ENCODE measurements at regions not wholly inside any gene's neighbourhood (a gene's known extent, or its start where the extent isn't known, plus 50 kb on each side); places are given as distances from the start of the nearest gene placed in this dataset.
"Not testable (repeated sequence)": the region's sequence is repeated elsewhere in the genome, so short reads cannot be mapped to it uniquely, and the experiment has no call there.

- H3K4me3 ChIP-seq (ENCODE audit: insufficient read depth, low read depth, low read length): no peak overlapping the region
- no peak for DNase-seq
- no peaks in the 10 kb centered on the region; the same call in 1 of the 2 replicates for H3K27me3 ChIP-seq (ENCODE audit: control insufficient read depth, insufficient read depth, low read length)
- no peaks in the 10 kb centered on the region for H3K36me3 ChIP-seq (replicated peaks; ENCODE audit: control insufficient read depth, insufficient read depth, low read length)
These were observed 88.3 kb upstream of the CCL1 start for GRCh38 chr17:34451313-34451712.

- Histone ChIP-seq H3K27me3 (ENCODE audit: control insufficient read depth, insufficient read depth, low read length) (no peaks in the 10 kb centered on the region; the same call in 1 of the 2 replicates), H3K4me3 (ENCODE audit: insufficient read depth, low read depth, low read length) (no peak overlapping the region), H3K36me3 (replicated peaks; ENCODE audit: control insufficient read depth, insufficient read depth, low read length) (no peaks in the 10 kb centered on the region)
- no peak for DNase-seq
These were observed 84.4 kb upstream of the CCL1 start for GRCh38 chr17:34447406-34447805.

- H3K27me3 ChIP-seq (ENCODE audit: control insufficient read depth, insufficient read depth, low read length): no peaks in the 10 kb centered on the region; the same call in 1 of the 2 replicates
- no peak for DNase-seq
- H3K36me3 ChIP-seq (replicated peaks; ENCODE audit: control insufficient read depth, insufficient read depth, low read length): no peaks in the 10 kb centered on the region
- H3K4me3 ChIP-seq (ENCODE audit: insufficient read depth, low read depth, low read length): no peak overlapping the region
These were observed 82.1 kb upstream of the CCL1 start for GRCh38 chr17:34445101-34445500.

GRCh38 chr17:34443619-34444469 lies 80.8 kb upstream of the CCL1 start:
- no peaks in the 10 kb centered on the region for H3K36me3 ChIP-seq (replicated peaks; ENCODE audit: control insufficient read depth, insufficient read depth, low read length)
- DNase-seq: peak; percentile 82
- no peaks in the 10 kb centered on the region; the same call in 1 of the 2 replicates for H3K27me3 ChIP-seq (ENCODE audit: control insufficient read depth, insufficient read depth, low read length)
- no peak overlapping the region for H3K4me3 ChIP-seq (ENCODE audit: insufficient read depth, low read depth, low read length)

GRCh38 chr17:34442387-34443111 lies 79.5 kb upstream of the CCL1 start:
- Histone ChIP-seq H3K4me3 (ENCODE audit: insufficient read depth, low read depth, low read length) (no peak overlapping the region), H3K27me3 (ENCODE audit: control insufficient read depth, insufficient read depth, low read length) (no peaks in the 10 kb centered on the region), H3K36me3 (replicated peaks; ENCODE audit: control insufficient read depth, insufficient read depth, low read length) (no peaks in the 10 kb centered on the region)
- no peak for DNase-seq

- DNase-seq: no peak
- no peak overlapping the region for H3K4me3 ChIP-seq (ENCODE audit: insufficient read depth, low read depth, low read length)
- H3K27me3 ChIP-seq (ENCODE audit: control insufficient read depth, insufficient read depth, low read length): no peaks in the 10 kb centered on the region
- no peaks in the 10 kb centered on the region for H3K36me3 ChIP-seq (replicated peaks; ENCODE audit: control insufficient read depth, insufficient read depth, low read length)
These were observed 74.2 kb upstream of the CCL1 start for GRCh38 chr17:34437188-34437587.

- no peaks in the 10 kb centered on the region for H3K36me3 ChIP-seq (replicated peaks; ENCODE audit: control insufficient read depth, insufficient read depth, low read length)
- no peaks in the 10 kb centered on the region for H3K27me3 ChIP-seq (ENCODE audit: control insufficient read depth, insufficient read depth, low read length)
- DNase-seq: no peak
- H3K4me3 ChIP-seq (ENCODE audit: insufficient read depth, low read depth, low read length): no peak overlapping the region
These were observed 73.6 kb upstream of the CCL1 start for GRCh38 chr17:34436607-34437006.

- H3K36me3 ChIP-seq (replicated peaks; ENCODE audit: control insufficient read depth, insufficient read depth, low read length): no peaks in the 10 kb centered on the region
- H3K4me3 ChIP-seq (ENCODE audit: insufficient read depth, low read depth, low read length): no peak overlapping the region
- H3K27me3 ChIP-seq (ENCODE audit: control insufficient read depth, insufficient read depth, low read length): no peaks in the 10 kb centered on the region
- no peak for DNase-seq
These were observed 72.3 kb upstream of the CCL1 start for GRCh38 chr17:34435182-34435928.

- no peaks in the 10 kb centered on the region for H3K36me3 ChIP-seq (replicated peaks; ENCODE audit: control insufficient read depth, insufficient read depth, low read length)
- no peaks in the 10 kb centered on the region for H3K27me3 ChIP-seq (ENCODE audit: control insufficient read depth, insufficient read depth, low read length)
- no peak for DNase-seq
These were observed 71.0 kb upstream of the CCL1 start for GRCh38 chr17:34434052-34434451.

GRCh38 chr17:34424814-34425491 lies 61.9 kb upstream of the CCL1 start:
- Histone ChIP-seq H3K36me3 (replicated peaks; ENCODE audit: control insufficient read depth, insufficient read depth, low read length) (no peaks in the 10 kb centered on the region), H3K4me3 (ENCODE audit: insufficient read depth, low read depth, low read length) (peak overlapping the region; percentile 48; the same call in 1 of the 2 replicates), H3K27me3 (ENCODE audit: control insufficient read depth, insufficient read depth, low read length) (peaks cover 6% of the 10 kb centered on the region; the same call in 1 of the 2 replicates)
- DNase-seq: peak; percentile 78

More at GRCh38 chr17:34434052-34434451, 71.0 kb upstream of the CCL1 start:
- no peak overlapping the region for H3K4me3 ChIP-seq (ENCODE audit: insufficient read depth, low read depth, low read length)

- Histone ChIP-seq H3K4me3 (ENCODE audit: insufficient read depth, low read depth, low read length) (peak overlapping the region; percentile 48), H3K36me3 (replicated peaks; ENCODE audit: control insufficient read depth, insufficient read depth, low read length) (no peaks in the 10 kb centered on the region), H3K27me3 (ENCODE audit: control insufficient read depth, insufficient read depth, low read length) (peaks cover 6% of the 10 kb centered on the region)
- peak; percentile 71 for DNase-seq
These were observed 61.2 kb upstream of the CCL1 start for GRCh38 chr17:34423978-34424813.

GRCh38 chr17:34423315-34423714 lies 60.3 kb upstream of the CCL1 start:
- H3K4me3 ChIP-seq (ENCODE audit: insufficient read depth, low read depth, low read length); H3K27me3 ChIP-seq (ENCODE audit: control insufficient read depth, insufficient read depth, low read length); H3K36me3 ChIP-seq (replicated peaks; ENCODE audit: control insufficient read depth, insufficient read depth, low read length); DNase-seq: not testable (repeated sequence)

- Histone ChIP-seq H3K27me3 (ENCODE audit: control insufficient read depth, insufficient read depth, low read length) (peaks cover 6% of the 10 kb centered on the region), H3K36me3 (replicated peaks; ENCODE audit: control insufficient read depth, insufficient read depth, low read length) (no peaks in the 10 kb centered on the region), H3K4me3 (ENCODE audit: insufficient read depth, low read depth, low read length) (no peak overlapping the region)
- no peak for DNase-seq
These were observed 57.9 kb upstream of the CCL1 start for GRCh38 chr17:34420900-34421299.

Data from H7 (cell line).